ENCODE measurements at regions not wholly inside any gene's neighbourhood (a gene's known extent, or its start where the extent isn't known, plus 50 kb on each side); places are given as distances from the start of the nearest gene placed in this dataset.
A peak's percentile ranks its signal among the peaks of the same experiment; 100 is the strongest.

GRCh38 chrX:15143825-15144121 is 126.1 kb downstream of the ASB9 start:
- no peaks in the 10 kb centered on the region for H3K27me3 Mint-ChIP-seq
- peaks cover 16% of the 10 kb centered on the region for H3K4me1 Mint-ChIP-seq (ENCODE audit: low read depth)
- H3K4me3 Mint-ChIP-seq, result no peak overlapping the region
- H3K36me3 Mint-ChIP-seq (ENCODE audit: low read depth), result no peaks in the 10 kb centered on the region
- no peaks in the 10 kb centered on the region for H3K9me3 Mint-ChIP-seq
- no peak overlapping the region for H3K27ac Mint-ChIP-seq

- H3K9me3 Mint-ChIP-seq, result no peaks in the 10 kb centered on the region
- no peaks in the 10 kb centered on the region for H3K36me3 Mint-ChIP-seq (ENCODE audit: low read depth)
- no peak overlapping the region for H3K27ac Mint-ChIP-seq
- peak overlapping the region; percentile 62 for H3K4me3 Mint-ChIP-seq
- no peaks in the 10 kb centered on the region for H3K27me3 Mint-ChIP-seq
- peaks cover 16% of the 10 kb centered on the region for H3K4me1 Mint-ChIP-seq (ENCODE audit: low read depth)
These were observed 126.6 kb downstream of the ASB9 start for GRCh38 chrX:15143050-15143824.

GRCh38 chrX:15142084-15142715 is 127.7 kb downstream of the ASB9 start:
- H3K36me3 Mint-ChIP-seq (ENCODE audit: low read depth), result no peaks in the 10 kb centered on the region
- no peaks in the 10 kb centered on the region for H3K27me3 Mint-ChIP-seq
- H3K4me1 Mint-ChIP-seq (ENCODE audit: low read depth), result peaks cover 16% of the 10 kb centered on the region
- H3K27ac Mint-ChIP-seq, result peak overlapping the region; percentile 76
- peak overlapping the region; percentile 62 for H3K4me3 Mint-ChIP-seq
- H3K9me3 Mint-ChIP-seq, result no peaks in the 10 kb centered on the region

GRCh38 chrX:15136795-15137194 is 133.1 kb downstream of the ASB9 start:
- Mint-ChIP-seq H3K27ac (no peak overlapping the region), H3K9me3 (no peaks in the 10 kb centered on the region), H3K27me3 (no peaks in the 10 kb centered on the region), H3K36me3 (ENCODE audit: low read depth) (no peaks in the 10 kb centered on the region), H3K4me1 (ENCODE audit: low read depth) (no peaks in the 10 kb centered on the region), H3K4me3 (no peak overlapping the region)

- Mint-ChIP-seq H3K27me3 (no peaks in the 10 kb centered on the region), H3K36me3 (ENCODE audit: low read depth) (no peaks in the 10 kb centered on the region), H3K4me3 (no peak overlapping the region), H3K9me3 (no peaks in the 10 kb centered on the region), H3K27ac (peak overlapping the region; percentile 71), H3K4me1 (ENCODE audit: low read depth) (peaks cover 8% of the 10 kb centered on the region)
These were observed 140.5 kb downstream of the ASB9 start for GRCh38 chrX:15129412-15129811.

GRCh38 chrX:15128861-15129260 is 141.0 kb downstream of the ASB9 start:
- no peak overlapping the region for H3K27ac Mint-ChIP-seq

GRCh38 chrX:15127010-15127409 is 142.9 kb downstream of the ASB9 start:
- no peaks in the 10 kb centered on the region for H3K9me3 Mint-ChIP-seq
- H3K4me1 Mint-ChIP-seq (ENCODE audit: low read depth), result peaks cover 8% of the 10 kb centered on the region
- no peaks in the 10 kb centered on the region for H3K36me3 Mint-ChIP-seq (ENCODE audit: low read depth)
- H3K27ac Mint-ChIP-seq, result no peak overlapping the region
- no peak overlapping the region for H3K4me3 Mint-ChIP-seq
- no peaks in the 10 kb centered on the region for H3K27me3 Mint-ChIP-seq

More at GRCh38 chrX:15128861-15129260, 141.0 kb downstream of the ASB9 start:
- no peaks in the 10 kb centered on the region for H3K27me3 Mint-ChIP-seq
- H3K4me1 Mint-ChIP-seq (ENCODE audit: low read depth), result peaks cover 8% of the 10 kb centered on the region
- H3K9me3 Mint-ChIP-seq, result no peaks in the 10 kb centered on the region
- no peak overlapping the region for H3K4me3 Mint-ChIP-seq
- no peaks in the 10 kb centered on the region for H3K36me3 Mint-ChIP-seq (ENCODE audit: low read depth)

- H3K27me3 Mint-ChIP-seq, result no peaks in the 10 kb centered on the region
- H3K4me3 Mint-ChIP-seq, result no peak overlapping the region
- no peaks in the 10 kb centered on the region for H3K9me3 Mint-ChIP-seq
- no peaks in the 10 kb centered on the region for H3K36me3 Mint-ChIP-seq (ENCODE audit: low read depth)
- peaks cover 5% of the 10 kb centered on the region for H3K4me1 Mint-ChIP-seq (ENCODE audit: low read depth)
- H3K27ac Mint-ChIP-seq, result no peak overlapping the region
These were observed 153.0 kb downstream of the ASB9 start for GRCh38 chrX:15116900-15117299.

- Mint-ChIP-seq H3K36me3 (ENCODE audit: low read depth) (no peaks in the 10 kb centered on the region), H3K9me3 (no peaks in the 10 kb centered on the region), H3K4me1 (ENCODE audit: low read depth) (peaks cover 5% of the 10 kb centered on the region), H3K27me3 (no peaks in the 10 kb centered on the region), H3K4me3 (no peak overlapping the region), H3K27ac (no peak overlapping the region)
These were observed 154.9 kb downstream of the ASB9 start for GRCh38 chrX:15114743-15115566.

GRCh38 chrX:15107367-15107988 is 162.4 kb downstream of the ASB9 start:
- no peaks in the 10 kb centered on the region for H3K36me3 Mint-ChIP-seq (ENCODE audit: low read depth)
- H3K27ac Mint-ChIP-seq, result no peak overlapping the region
- no peak overlapping the region for H3K4me3 Mint-ChIP-seq
- peaks cover under 1% of the 10 kb centered on the region for H3K27me3 Mint-ChIP-seq
- H3K9me3 Mint-ChIP-seq, result no peaks in the 10 kb centered on the region
- H3K4me1 Mint-ChIP-seq (ENCODE audit: low read depth), result peaks cover 10% of the 10 kb centered on the region

- Mint-ChIP-seq H3K27me3 (peaks cover 4% of the 10 kb centered on the region), H3K9me3 (no peaks in the 10 kb centered on the region), H3K27ac (no peak overlapping the region), H3K4me1 (ENCODE audit: low read depth) (no peaks in the 10 kb centered on the region), H3K4me3 (no peak overlapping the region), H3K36me3 (ENCODE audit: low read depth) (no peaks in the 10 kb centered on the region)
These were observed 171.4 kb downstream of the ASB9 start for GRCh38 chrX:15098505-15098904.

- no peak overlapping the region for H3K4me3 Mint-ChIP-seq
- H3K27me3 Mint-ChIP-seq, result no peaks in the 10 kb centered on the region
- no peaks in the 10 kb centered on the region for H3K9me3 Mint-ChIP-seq
- H3K36me3 Mint-ChIP-seq (ENCODE audit: low read depth), result no peaks in the 10 kb centered on the region
- H3K4me1 Mint-ChIP-seq (ENCODE audit: low read depth), result no peaks in the 10 kb centered on the region
- no peak overlapping the region for H3K27ac Mint-ChIP-seq
These were observed 182.1 kb downstream of the ASB9 start for GRCh38 chrX:15087747-15088146.

- no peaks in the 10 kb centered on the region for H3K4me1 Mint-ChIP-seq (ENCODE audit: low read depth)
- no peak overlapping the region for H3K27ac Mint-ChIP-seq
- no peaks in the 10 kb centered on the region for H3K36me3 Mint-ChIP-seq (ENCODE audit: low read depth)
These were observed 196.6 kb downstream of the ASB9 start for GRCh38 chrX:15073313-15073712.

GRCh38 chrX:15072880-15073279 is 197.0 kb downstream of the ASB9 start:
- Mint-ChIP-seq H3K36me3 (ENCODE audit: low read depth) (no peaks in the 10 kb centered on the region), H3K9me3 (no peaks in the 10 kb centered on the region), H3K27ac (no peak overlapping the region), H3K4me3 (no peak overlapping the region), H3K27me3 (no peaks in the 10 kb centered on the region), H3K4me1 (ENCODE audit: low read depth) (no peaks in the 10 kb centered on the region)

More at GRCh38 chrX:15073313-15073712, 196.6 kb downstream of the ASB9 start:
- no peaks in the 10 kb centered on the region for H3K27me3 Mint-ChIP-seq
- H3K4me3 Mint-ChIP-seq, result no peak overlapping the region
- no peaks in the 10 kb centered on the region for H3K9me3 Mint-ChIP-seq

- H3K9me3 Mint-ChIP-seq, result no peaks in the 10 kb centered on the region
- H3K4me1 Mint-ChIP-seq (ENCODE audit: low read depth), result no peaks in the 10 kb centered on the region
- H3K27ac Mint-ChIP-seq, result no peak overlapping the region
- no peak overlapping the region for H3K4me3 Mint-ChIP-seq
- no peaks in the 10 kb centered on the region for H3K36me3 Mint-ChIP-seq (ENCODE audit: low read depth)
- H3K27me3 Mint-ChIP-seq, result no peaks in the 10 kb centered on the region
These were observed 197.6 kb downstream of the ASB9 start for GRCh38 chrX:15072259-15072658.

All from stimulated activated naive CD8-positive, alpha-beta T cell treated with anti-CD3 and anti-CD28 coated beads, Interleukin-15, Interleukin-2, amounts not matched to agents 100 ng/mL and 50 ng/mL, for 24 hours (primary cell).